ENCODE measurements at regions not wholly inside any gene's neighbourhood (a gene's known extent, or its start where the extent isn't known, plus 50 kb on each side); places are given as distances from the start of the nearest gene placed in this dataset.
"Not testable (repeated sequence)": the region's sequence is repeated elsewhere in the genome, so short reads cannot be mapped to it uniquely, and the experiment has no call there.

DNA sequence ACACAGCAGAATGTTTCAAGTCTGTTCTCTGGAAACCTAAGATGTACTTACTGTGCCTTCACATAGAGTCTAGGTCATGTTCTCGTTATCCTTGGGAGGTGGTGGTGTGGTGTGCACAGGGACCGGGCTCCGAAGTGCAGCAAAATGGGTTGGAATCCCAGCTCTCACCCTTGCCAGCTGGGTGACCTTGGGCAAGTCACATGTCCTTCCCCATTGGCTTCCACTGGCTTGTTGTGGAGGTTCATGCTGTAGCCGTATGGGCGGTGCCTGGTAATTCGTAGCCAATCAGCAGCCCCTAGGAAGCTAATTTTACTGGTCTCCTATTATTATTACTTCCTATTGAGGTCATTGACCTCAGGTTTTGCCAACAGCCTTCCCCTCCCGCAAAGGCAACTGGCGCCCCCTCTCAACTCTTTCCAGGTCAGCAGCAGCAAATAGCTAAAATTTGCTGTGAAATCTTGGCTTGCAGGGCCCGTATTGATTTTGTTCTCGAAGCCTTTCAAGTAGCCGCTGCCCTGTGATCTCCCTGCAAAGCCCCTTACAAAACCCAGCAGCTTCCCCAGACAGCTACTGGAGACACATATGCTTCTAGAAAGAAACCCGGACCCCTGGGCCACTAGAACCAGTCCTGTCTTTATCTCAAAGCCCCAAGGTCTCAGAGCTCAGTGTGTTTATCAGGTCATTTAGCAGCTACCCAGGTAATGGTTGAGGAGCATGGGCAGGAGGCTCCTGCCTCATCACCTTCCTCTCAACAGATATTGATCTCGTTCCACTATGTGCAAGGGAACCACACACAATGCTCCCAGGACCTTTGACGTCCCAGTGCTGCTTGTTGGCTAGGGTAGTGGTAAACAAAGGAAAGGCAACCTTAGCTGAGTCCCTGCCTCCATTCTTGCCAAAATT, 66.5 kb upstream of the SLC1A4 start:
- Mint-ChIP-seq H3K4me3 (no peak overlapping the region), H3K4me1 (peaks cover 14% of the 10 kb centered on the region), H3K27ac (ENCODE audit: low read depth) (no peak overlapping the region), H3K36me3 (ENCODE audit: insufficient read depth) (peaks cover 3% of the 10 kb centered on the region), H3K9me3 (no peaks in the 10 kb centered on the region), H3K27me3 (no peaks in the 10 kb centered on the region)
- DNase-seq (ENCODE audit: low spot score in 2 of 2): no peak
- ATAC-seq (replicated peaks; ENCODE audit: extremely low read depth, poor library complexity, severe bottlenecking): no peak

DNA sequence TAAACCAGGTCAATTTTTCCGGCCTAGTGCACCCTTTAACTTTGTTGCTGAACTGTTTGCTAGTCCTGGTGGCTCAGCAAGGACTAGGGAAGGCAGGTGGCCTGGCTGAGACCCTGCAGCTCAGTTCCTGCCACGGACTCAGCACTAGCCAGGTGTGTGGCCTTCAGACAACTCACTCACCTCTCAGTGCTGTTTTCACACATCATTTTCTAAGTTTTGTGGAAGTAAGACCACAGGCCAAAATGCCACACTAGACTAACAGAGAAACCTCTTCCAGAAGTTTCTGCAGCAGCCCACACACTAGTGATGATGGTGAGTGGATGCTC, 65.9 kb upstream of the SLC1A4 start:
- ATAC-seq (replicated peaks; ENCODE audit: extremely low read depth, poor library complexity, severe bottlenecking) (no peak), DNase-seq (ENCODE audit: low spot score in 2 of 2) (no peak)
- Mint-ChIP-seq H3K27me3 (no peaks in the 10 kb centered on the region), H3K27ac (ENCODE audit: low read depth) (no peak overlapping the region), H3K4me1 (peaks cover 8% of the 10 kb centered on the region), H3K36me3 (ENCODE audit: insufficient read depth) (no peaks in the 10 kb centered on the region), H3K4me3 (no peak overlapping the region), H3K9me3 (no peaks in the 10 kb centered on the region)

DNA sequence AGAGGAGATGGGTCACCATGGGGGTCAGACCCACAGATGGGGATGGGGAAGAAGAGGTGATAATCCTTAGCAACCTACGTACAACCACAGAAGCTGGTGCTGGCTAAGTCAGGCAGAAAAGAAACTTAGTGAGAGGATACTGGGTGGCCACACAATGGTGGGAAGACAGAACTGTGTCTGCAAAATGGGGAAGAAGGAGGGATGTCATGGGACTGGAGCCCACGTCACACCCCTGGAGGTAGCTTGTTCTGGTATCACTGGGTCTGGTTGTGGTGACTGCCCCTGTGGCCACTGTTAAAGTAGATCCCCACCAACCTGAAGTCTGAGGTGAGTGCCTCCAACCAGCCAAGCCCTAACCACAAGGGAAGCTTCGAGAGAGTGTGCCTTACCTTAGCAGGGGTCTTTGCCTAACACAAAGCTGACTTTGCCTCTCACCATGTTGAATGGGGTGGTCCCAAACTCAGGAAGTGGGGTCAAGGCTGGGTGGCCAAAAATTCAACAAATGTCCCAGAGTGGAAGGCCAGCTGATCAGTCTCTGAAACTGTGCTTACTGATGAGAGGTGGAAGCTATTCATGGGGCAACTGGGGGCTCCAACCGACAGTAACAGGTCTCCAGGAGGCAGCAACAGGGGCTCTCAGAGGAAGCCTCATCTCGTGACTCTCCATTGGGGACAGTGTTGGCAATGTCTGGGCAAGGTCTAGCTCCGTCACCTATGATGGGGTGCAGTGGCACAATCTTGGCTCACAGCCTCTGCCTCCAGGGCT, 64.8 kb upstream of the SLC1A4 start:
- ATAC-seq (replicated peaks; ENCODE audit: extremely low read depth, poor library complexity, severe bottlenecking) (no peak), DNase-seq (ENCODE audit: low spot score in 2 of 2) (no peak)
- H3K27ac Mint-ChIP-seq (ENCODE audit: low read depth): no peak overlapping the region
- no peaks in the 10 kb centered on the region for H3K9me3 Mint-ChIP-seq
- no peaks in the 10 kb centered on the region for H3K27me3 Mint-ChIP-seq
- no peak overlapping the region for H3K4me3 Mint-ChIP-seq
- H3K4me1 Mint-ChIP-seq: no peaks in the 10 kb centered on the region
- no peaks in the 10 kb centered on the region for H3K36me3 Mint-ChIP-seq (ENCODE audit: insufficient read depth)

DNA sequence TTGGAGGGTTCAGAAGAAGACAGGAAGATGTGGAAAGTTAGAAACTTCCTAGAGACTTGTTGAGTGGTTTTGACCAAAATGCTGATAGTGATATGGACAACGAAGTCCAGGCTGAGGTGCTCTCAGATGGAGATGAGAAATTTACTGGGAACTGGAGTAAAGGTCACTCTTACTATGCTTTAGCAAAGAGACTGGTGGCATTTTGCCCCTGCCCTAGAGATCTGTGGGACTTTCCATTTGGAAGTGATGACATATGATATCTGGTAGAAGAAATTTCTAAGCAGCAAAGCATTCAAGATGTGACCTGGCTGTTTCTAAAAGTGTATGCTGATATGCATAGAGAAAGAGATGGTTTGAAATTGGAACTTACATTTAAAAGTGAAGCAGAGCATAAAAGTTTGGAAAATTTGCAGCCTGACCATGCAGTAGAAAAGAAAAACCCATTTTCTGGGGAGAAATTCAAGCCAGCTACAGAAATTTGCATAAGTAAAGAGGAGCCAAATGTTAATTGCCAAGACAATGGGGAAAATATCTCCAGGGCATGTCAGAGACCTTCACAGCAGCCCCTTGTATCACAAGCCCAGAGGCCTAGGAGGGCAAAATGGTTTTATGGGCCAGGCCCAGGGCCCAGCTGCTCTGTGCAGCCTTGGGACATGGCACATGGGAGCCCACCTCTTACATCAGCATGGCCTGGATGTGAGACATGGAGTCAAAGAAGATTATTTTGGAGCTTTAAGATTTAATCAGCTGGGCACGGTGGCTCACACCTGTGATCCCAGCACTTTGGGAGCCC, 63.1 kb upstream of the SLC1A4 start:
- H3K4me1 Mint-ChIP-seq; H3K4me3 Mint-ChIP-seq; H3K27ac Mint-ChIP-seq (ENCODE audit: low read depth); ATAC-seq (replicated peaks; ENCODE audit: extremely low read depth, poor library complexity, severe bottlenecking); H3K27me3 Mint-ChIP-seq; DNase-seq (ENCODE audit: low spot score in 2 of 2); H3K9me3 Mint-ChIP-seq; H3K36me3 Mint-ChIP-seq (ENCODE audit: insufficient read depth): not testable (repeated sequence)

DNA sequence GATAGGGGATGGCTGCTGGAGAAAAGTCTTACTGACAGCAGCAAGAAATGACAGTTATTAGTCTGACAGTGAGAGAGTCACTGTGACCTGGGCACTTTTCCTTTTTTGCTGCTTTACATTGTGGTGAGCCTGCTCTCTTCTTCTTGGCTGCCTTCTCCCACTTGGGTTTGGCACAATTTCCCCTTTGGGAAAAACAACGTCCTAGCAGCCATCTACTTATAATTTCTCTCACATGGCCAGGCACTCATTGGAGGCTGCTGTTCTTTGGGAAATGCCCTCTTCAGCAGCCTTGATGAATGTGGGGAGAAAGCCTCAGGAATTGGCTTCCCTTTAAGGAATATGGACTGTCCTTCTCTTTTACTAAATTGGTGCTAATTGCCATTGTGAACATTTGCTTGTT, 60.4 kb upstream of the SLC1A4 start:
- Mint-ChIP-seq H3K4me3 (no peak overlapping the region), H3K4me1 (no peaks in the 10 kb centered on the region), H3K36me3 (ENCODE audit: insufficient read depth) (no peaks in the 10 kb centered on the region), H3K27ac (ENCODE audit: low read depth) (no peak overlapping the region), H3K9me3 (no peaks in the 10 kb centered on the region), H3K27me3 (no peaks in the 10 kb centered on the region)
- DNase-seq (ENCODE audit: low spot score in 2 of 2) (no peak), ATAC-seq (replicated peaks; ENCODE audit: extremely low read depth, poor library complexity, severe bottlenecking) (no peak)

DNA sequence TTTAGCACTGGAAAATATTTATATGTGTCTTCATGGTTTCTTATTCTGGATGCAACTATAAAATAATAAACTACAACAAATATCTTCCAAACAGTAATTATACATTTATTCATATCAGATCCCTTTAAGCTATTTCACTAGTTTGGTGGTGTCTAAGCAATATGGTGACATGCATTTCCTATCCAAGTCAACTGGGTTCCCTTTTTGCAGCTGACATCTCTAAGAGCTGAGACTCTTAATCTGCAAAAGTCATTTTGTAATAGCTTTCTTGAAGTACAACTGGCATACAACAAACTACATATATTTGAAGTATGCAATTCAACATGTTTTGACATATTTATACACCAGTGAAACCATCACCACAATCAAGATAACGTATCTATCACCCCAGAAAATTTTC, 59.9 kb upstream of the SLC1A4 start:
- Mint-ChIP-seq H3K4me1 (no peaks in the 10 kb centered on the region), H3K27me3 (no peaks in the 10 kb centered on the region), H3K36me3 (ENCODE audit: insufficient read depth) (no peaks in the 10 kb centered on the region), H3K4me3 (no peak overlapping the region), H3K27ac (ENCODE audit: low read depth) (no peak overlapping the region), H3K9me3 (no peaks in the 10 kb centered on the region)
- ATAC-seq (replicated peaks; ENCODE audit: extremely low read depth, poor library complexity, severe bottlenecking) (no peak), DNase-seq (ENCODE audit: low spot score in 2 of 2) (no peak)

DNA sequence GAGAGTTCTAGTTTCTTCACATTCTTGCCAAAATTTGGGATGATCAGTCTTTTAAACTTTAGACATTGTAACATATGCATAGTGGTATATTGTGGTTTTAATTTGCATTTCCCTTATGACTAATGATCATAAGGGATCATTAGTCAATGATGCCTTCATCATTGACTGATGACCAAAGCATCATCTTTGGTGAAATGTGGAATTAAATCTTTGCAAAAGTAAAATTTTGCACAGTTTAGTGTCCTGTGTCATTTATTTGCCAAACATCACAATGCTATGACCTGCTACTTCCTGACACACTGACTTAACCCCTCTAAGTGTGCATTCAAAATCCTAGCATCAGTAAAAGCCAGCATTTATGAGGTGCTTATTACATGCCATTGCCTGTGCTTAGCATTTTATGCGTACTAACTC, 58.9 kb upstream of the SLC1A4 start:
- Mint-ChIP-seq H3K9me3 (no peaks in the 10 kb centered on the region), H3K4me3 (no peak overlapping the region), H3K4me1 (no peaks in the 10 kb centered on the region), H3K27me3 (no peaks in the 10 kb centered on the region), H3K36me3 (ENCODE audit: insufficient read depth) (no peaks in the 10 kb centered on the region), H3K27ac (ENCODE audit: low read depth) (no peak overlapping the region)
- DNase-seq (ENCODE audit: low spot score in 2 of 2) (no peak), ATAC-seq (replicated peaks; ENCODE audit: extremely low read depth, poor library complexity, severe bottlenecking) (no peak)

DNA sequence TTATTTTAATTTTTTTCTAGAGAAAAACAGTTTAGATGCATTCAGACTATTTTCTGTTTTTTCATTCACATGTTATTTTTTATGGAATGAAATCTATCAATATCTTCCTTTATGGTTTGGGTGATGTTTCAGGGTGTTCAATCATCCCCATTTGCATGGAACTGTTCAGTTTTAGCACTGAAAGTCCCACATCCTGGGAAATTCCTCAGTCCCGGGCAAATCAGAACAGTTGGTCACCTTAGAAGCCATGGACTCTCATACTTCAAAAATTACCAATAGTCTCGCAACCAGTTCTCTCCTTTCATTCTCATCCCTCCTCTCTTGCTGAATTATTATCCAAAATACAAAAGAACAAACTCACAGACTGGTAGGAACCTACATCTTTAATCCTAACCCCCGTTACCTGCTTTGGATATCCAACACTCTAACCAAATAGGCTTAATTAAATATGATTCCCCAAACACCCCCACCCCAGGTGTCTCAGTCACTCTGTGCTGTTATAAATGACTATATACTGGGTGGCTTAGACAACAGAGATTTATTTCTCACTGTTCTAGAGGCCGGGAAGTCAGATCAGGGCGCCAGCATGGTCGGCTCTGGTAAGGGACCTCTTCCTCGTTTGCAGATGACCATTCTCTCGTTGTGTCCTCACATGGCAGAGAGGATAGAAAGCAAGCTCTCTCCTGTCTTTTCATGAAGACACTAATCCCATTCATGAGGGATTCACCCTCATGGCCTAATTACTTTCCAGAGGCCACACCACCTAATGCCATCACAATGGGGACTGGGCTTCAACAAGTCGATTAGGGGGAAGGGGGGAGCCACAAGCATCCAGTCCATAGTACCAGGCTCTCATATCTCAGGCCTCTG, 57.7 kb upstream of the SLC1A4 start:
- Mint-ChIP-seq H3K27ac (ENCODE audit: low read depth) (no peak overlapping the region), H3K4me3 (no peak overlapping the region), H3K27me3 (no peaks in the 10 kb centered on the region), H3K9me3 (no peaks in the 10 kb centered on the region), H3K36me3 (ENCODE audit: insufficient read depth) (no peaks in the 10 kb centered on the region), H3K4me1 (no peaks in the 10 kb centered on the region)
- DNase-seq (ENCODE audit: low spot score in 2 of 2) (no peak), ATAC-seq (replicated peaks; ENCODE audit: extremely low read depth, poor library complexity, severe bottlenecking) (no peak)

DNA sequence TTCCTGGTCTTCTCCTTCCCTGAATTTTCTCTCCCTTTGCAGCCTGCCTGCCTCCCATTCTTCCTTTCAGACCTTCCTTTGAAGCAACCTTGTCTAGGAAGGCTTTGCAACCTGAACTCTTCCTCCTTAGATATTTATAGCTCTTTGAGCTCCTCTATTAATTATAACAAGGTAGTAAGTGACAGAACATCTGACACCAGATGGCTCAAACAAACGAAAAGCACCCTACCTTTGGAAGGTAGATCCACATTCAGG, 57.2 kb upstream of the SLC1A4 start:
- Mint-ChIP-seq H3K4me1 (no peaks in the 10 kb centered on the region), H3K36me3 (ENCODE audit: insufficient read depth) (no peaks in the 10 kb centered on the region)

DNA sequence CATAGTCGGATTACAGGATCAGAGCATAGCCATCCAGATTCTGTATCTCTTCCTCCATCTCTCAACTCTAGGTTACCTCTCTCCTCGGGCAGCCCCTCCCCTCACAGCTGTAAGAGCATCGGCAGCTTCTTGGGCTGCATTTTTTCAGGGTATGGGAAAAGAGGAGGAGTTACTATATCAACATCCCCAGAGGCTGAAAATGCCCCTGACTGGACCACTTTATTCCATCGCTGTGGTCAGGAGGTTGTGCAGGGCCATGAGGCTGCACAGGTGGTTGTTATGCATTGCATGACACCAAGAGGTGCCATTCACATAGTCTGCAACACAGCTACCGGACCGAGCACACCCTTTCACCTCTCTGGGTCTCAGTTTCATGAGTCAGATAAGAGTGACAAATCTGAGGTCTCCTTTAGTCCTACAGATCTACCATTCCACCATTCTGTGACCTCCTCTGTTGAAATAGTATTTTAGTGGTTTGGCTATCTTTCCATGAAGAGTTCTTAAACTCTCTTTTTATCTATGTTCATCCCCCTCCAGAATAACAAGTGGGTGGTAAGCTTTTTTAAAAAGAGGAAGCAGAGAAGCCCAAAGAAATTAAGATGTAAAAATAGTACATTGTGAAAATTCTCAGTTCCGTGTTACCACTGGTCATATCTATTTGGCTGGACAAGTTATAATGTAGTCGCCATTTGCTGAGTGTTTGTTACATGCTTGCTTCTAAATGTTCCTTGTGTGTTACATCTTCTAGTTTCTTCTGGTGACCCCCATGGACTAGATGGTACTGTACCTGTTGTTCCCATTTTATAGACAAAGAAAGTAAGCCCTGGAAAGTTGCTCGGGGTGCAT, 56.6 kb upstream of the SLC1A4 start:
- ATAC-seq (replicated peaks; ENCODE audit: extremely low read depth, poor library complexity, severe bottlenecking): no peak
- H3K27me3 Mint-ChIP-seq: no peaks in the 10 kb centered on the region
- no peaks in the 10 kb centered on the region for H3K4me1 Mint-ChIP-seq
- H3K9me3 Mint-ChIP-seq: no peaks in the 10 kb centered on the region
- H3K36me3 Mint-ChIP-seq (ENCODE audit: insufficient read depth): no peaks in the 10 kb centered on the region
- no peak overlapping the region for H3K27ac Mint-ChIP-seq (ENCODE audit: low read depth)
- DNase-seq (ENCODE audit: low spot score in 2 of 2): no peak
- no peak overlapping the region for H3K4me3 Mint-ChIP-seq

More for the DNA sequence above, 57.2 kb upstream of the SLC1A4 start:
- DNase-seq (ENCODE audit: low spot score in 2 of 2) (no peak), ATAC-seq (replicated peaks; ENCODE audit: extremely low read depth, poor library complexity, severe bottlenecking) (no peak)
- Mint-ChIP-seq H3K9me3 (no peaks in the 10 kb centered on the region), H3K4me3 (no peak overlapping the region), H3K27me3 (no peaks in the 10 kb centered on the region), H3K27ac (ENCODE audit: low read depth) (no peak overlapping the region)

DNA sequence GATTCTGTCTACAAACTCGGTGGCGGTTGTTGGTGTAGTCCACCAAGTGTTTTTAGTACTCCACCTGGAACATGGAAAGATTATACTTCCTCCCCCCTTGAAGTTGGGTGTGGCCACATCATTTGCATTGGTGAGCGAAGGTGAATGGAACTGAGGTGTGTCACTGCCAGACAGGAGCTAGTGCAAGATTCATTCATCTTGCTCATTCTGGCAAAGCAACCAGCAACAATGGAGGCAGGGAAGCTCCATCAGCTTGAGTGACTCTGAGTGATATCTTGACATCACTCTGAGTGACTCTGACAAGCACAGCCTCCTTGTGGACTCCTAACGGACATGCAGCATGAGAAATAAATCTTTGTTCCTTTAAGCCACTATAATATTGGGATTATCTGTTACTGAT, 54.7 kb upstream of the SLC1A4 start:
- H3K4me1 Mint-ChIP-seq: peaks cover 3% of the 10 kb centered on the region
- H3K27me3 Mint-ChIP-seq: no peaks in the 10 kb centered on the region
- H3K27ac Mint-ChIP-seq (ENCODE audit: low read depth): no peak overlapping the region
- H3K36me3 Mint-ChIP-seq (ENCODE audit: insufficient read depth): no peaks in the 10 kb centered on the region
- H3K4me3 Mint-ChIP-seq: no peak overlapping the region
- no peak for DNase-seq (ENCODE audit: low spot score in 2 of 2)
- H3K9me3 Mint-ChIP-seq: no peaks in the 10 kb centered on the region
- no peak for ATAC-seq (replicated peaks; ENCODE audit: extremely low read depth, poor library complexity, severe bottlenecking)

Measured in central memory CD8-positive, alpha-beta T cell (primary cell).